Peyer's patch (tissue), 4 donors: ENCODE measurements at regions not wholly inside any gene's neighbourhood (a gene's known extent, or its start where the extent isn't known, plus 50 kb on each side); places are given as distances from the start of the nearest gene placed in this dataset.

Source experiments
- DNase-seq, 3 donors: peaks; one replicate each; pipeline ENCODE4 v3.0.0-alpha.2; 2017 to 2019
- H3K27ac ChIP-seq, 4 donors: fragments of 200-600 bp; sonication (generic); one replicate each; pipeline ENCODE4 v1.5.1; 2016 to 2019
- H3K27me3 ChIP-seq, 2 donors: fragments of 200-600 bp; sonication (generic); one replicate each; pipeline ENCODE4 v1.5.1; 2019
- H3K36me3 ChIP-seq, 3 donors: fragments of 200-600 bp; sonication (generic); one replicate each; pipeline ENCODE4 v1.5.1; 2016 to 2019
- H3K4me1 ChIP-seq, 4 donors: fragments of 200-600 bp; sonication (generic); one replicate each; pipeline ENCODE4 v1.5.1; 2016 to 2019
- H3K4me3 ChIP-seq, 4 donors: fragments of 200-600 bp; sonication (generic); 1 replicate in 3 of 4; 2 replicates in 1 of 4; pipeline ENCODE4 v1.5.1; 2016 to 2019; ENCODE audit warnings: mild to moderate bottlenecking in 1 of 4
- H3K9me3 ChIP-seq, 4 donors: fragments of 200-600 bp; sonication (generic); one replicate each; pipeline ENCODE4 v1.5.1; 2016 to 2019; ENCODE audit warnings: mild to moderate bottlenecking in 1 of 4
- CTCF ChIP-seq, 6 experiments: fragments of 450-650 bp in 4 of 6; fragments of 200-600 bp in 2 of 6; sonication (generic) in 1 of 6; IDR thresholded peaks; one replicate each; pipeline ENCODE4 v1.5.1; 2017 to 2019; ENCODE audit warnings: antibody characterized with exemption in 6 of 6, mild to moderate bottlenecking in 3 of 6, moderate library complexity in 1 of 6
- POLR2A ChIP-seq, 2 donors: fragments of 450-650 bp; IDR thresholded peaks; one replicate each; pipeline ENCODE4 v1.5.1; 2017; ENCODE audit warnings: antibody characterized with exemption in 2 of 2, mild to moderate bottlenecking in 2 of 2, moderate library complexity in 2 of 2

GRCh38 chr5:38029397-38030065, 189.7 kb upstream of the GDNF start:
- Histone ChIP-seq H3K27ac (no peak overlapping the region), H3K4me3 (no peak overlapping the region), H3K4me1 (no peaks in the 10 kb centered on the region), H3K27me3 (no peaks in the 10 kb centered on the region), H3K36me3 (no peaks in the 10 kb centered on the region), H3K9me3 (no peaks in the 10 kb centered on the region)
- TF ChIP-seq POLR2A (IDR thresholded peaks at IDR 0.05), result no peak
- no peak for DNase-seq

- Histone ChIP-seq H3K9me3 (no peaks in the 10 kb centered on the region), H3K27ac (no peak overlapping the region), H3K27me3 (no peaks in the 10 kb centered on the region), H3K4me1 (no peaks in the 10 kb centered on the region), H3K4me3 (no peak overlapping the region), H3K36me3 (no peaks in the 10 kb centered on the region)
- DNase-seq, result no peak
- TF ChIP-seq POLR2A (IDR thresholded peaks at IDR 0.05), result no peak
- no peak for TF ChIP-seq CTCF (IDR thresholded peaks at IDR 0.05)
Observed at GRCh38 chr5:38023799-38024198, 184.0 kb upstream of the GDNF start.

- H3K36me3 ChIP-seq, result no peaks in the 10 kb centered on the region
- no peaks in the 10 kb centered on the region for H3K9me3 ChIP-seq
- H3K4me3 ChIP-seq, result no peak overlapping the region
- no peaks in the 10 kb centered on the region for H3K27me3 ChIP-seq
- H3K4me1 ChIP-seq, result no peaks in the 10 kb centered on the region
- TF ChIP-seq CTCF (IDR thresholded peaks at IDR 0.05), result no peak
- no peak for TF ChIP-seq POLR2A (IDR thresholded peaks at IDR 0.05)
- no peak overlapping the region for H3K27ac ChIP-seq
- no peak for DNase-seq
Observed at GRCh38 chr5:38023371-38023770, 183.5 kb upstream of the GDNF start.

GRCh38 chr5:38022631-38023030, 182.8 kb upstream of the GDNF start:
- Histone ChIP-seq H3K36me3 (no peaks in the 10 kb centered on the region), H3K9me3 (no peaks in the 10 kb centered on the region), H3K4me3 (no peak overlapping the region), H3K27me3 (no peaks in the 10 kb centered on the region), H3K4me1 (no peaks in the 10 kb centered on the region), H3K27ac (no peak overlapping the region)
- TF ChIP-seq POLR2A (IDR thresholded peaks at IDR 0.05) (no peak), CTCF (IDR thresholded peaks at IDR 0.05) (no peak)
- DNase-seq, result no peak

- no peaks in the 10 kb centered on the region for H3K9me3 ChIP-seq
- no peak for DNase-seq
- TF ChIP-seq CTCF (IDR thresholded peaks at IDR 0.05) (no peak), POLR2A (IDR thresholded peaks at IDR 0.05) (no peak)
Observed at GRCh38 chr5:38018016-38018415, 178.2 kb upstream of the GDNF start.

GRCh38 chr5:38013107-38013506, 173.3 kb upstream of the GDNF start:
- no peak for DNase-seq
- no peak for TF ChIP-seq CTCF (IDR thresholded peaks at IDR 0.05)
- no peak for TF ChIP-seq POLR2A (IDR thresholded peaks at IDR 0.05)
- Histone ChIP-seq H3K9me3 (no peaks in the 10 kb centered on the region), H3K4me3 (no peak overlapping the region), H3K27ac (no peak overlapping the region), H3K4me1 (no peaks in the 10 kb centered on the region), H3K27me3 (no peaks in the 10 kb centered on the region), H3K36me3 (no peaks in the 10 kb centered on the region)

More at GRCh38 chr5:38018016-38018415, 178.2 kb upstream of the GDNF start:
- Histone ChIP-seq H3K27ac (no peak overlapping the region), H3K36me3 (no peaks in the 10 kb centered on the region), H3K27me3 (no peaks in the 10 kb centered on the region), H3K4me1 (no peaks in the 10 kb centered on the region), H3K4me3 (no peak overlapping the region)
